ENCODE measurements at regions not wholly inside any gene's neighbourhood (a gene's known extent, or its start where the extent isn't known, plus 50 kb on each side); places are given as distances from the start of the nearest gene placed in this dataset.

DNA sequence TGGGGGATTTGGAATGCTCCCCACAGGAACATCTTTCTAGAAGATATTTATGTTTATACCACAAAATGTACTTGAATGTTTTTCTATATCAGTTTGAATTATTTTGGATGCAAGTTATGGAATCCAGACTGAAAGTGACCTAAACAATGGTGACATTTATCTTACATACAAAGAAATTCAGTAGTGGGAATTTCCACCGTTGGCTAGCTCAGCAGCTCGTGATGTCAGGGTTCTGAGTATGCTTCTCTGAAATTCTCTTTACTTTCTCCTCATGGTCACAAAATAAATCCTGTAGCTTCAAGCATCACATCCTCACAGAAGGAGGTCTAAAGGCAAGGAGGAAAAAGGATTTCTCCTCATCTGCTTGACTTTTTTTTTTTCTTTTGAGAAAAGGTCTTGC is 105.3 kb downstream of the AKAIN1 start:
- DNase-seq: no peak
- intact Hi-C loops (cut with DNase I): no loop called here

GRCh38 chr18:5075297-5075696 is 121.8 kb downstream of the AKAIN1 start:
- intact Hi-C loops (cut with DNase I): loop anchor here (10.0 kb wide), 1 partner anchor 1820 kb away; no protein-coding TSS in a partner anchor
- DNase-seq: no peak

DNA sequence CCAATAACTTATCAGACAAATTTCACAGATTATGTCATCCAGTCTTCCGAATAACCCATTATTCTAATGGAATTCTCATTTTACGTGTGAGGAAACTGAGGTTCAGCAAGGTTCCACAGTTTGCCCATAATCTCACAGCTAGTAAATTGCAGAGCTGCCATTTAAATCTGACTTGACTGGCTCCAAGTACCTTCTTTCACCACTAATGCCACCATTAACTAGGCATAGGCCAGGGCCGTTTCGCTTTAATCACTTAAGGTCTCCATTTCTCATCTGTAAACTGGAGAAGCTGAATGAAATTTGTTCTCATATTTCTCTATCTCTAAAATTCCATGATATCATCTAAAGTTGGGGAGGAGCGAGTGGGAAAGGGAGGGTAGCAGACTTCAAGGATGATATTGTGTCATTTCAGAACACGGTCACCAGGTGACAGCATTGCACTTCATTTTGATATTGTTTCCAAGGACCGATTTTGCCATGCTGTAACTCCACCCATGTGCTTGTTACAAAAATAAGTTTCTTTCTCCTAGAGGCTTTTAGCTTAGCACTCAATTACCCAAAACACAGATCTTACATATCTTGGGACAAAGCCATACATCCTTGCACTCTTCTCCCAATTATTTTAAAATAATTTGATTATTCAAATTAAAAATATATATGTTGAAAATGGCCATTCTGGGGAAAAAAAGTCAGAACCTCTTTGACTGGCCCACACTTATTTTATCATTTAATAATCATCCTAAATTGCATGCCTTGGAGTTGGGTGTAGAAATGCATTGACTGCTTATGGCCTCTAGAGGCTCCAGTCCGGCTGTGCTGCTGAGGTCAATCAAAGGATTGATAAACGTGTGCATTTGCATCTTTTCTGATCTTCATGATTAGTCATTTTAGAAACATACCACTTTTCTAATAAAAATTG is 123.8 kb downstream of the AKAIN1 start:
- DNase-seq: no peak
- intact Hi-C loops (cut with DNase I): loop anchor here (10.0 kb wide), 1 partner anchor 1822 kb away; no protein-coding TSS in a partner anchor

- DNase-seq: no peak
- intact Hi-C loops (cut with DNase I): no loop called here
Measured at GRCh38 chr18:5068851-5069250, 128.2 kb downstream of the AKAIN1 start.

- no peak for DNase-seq
- intact Hi-C loops (cut with DNase I): no loop called here
Measured at GRCh38 chr18:5066380-5066977, 130.6 kb downstream of the AKAIN1 start.

DNA sequence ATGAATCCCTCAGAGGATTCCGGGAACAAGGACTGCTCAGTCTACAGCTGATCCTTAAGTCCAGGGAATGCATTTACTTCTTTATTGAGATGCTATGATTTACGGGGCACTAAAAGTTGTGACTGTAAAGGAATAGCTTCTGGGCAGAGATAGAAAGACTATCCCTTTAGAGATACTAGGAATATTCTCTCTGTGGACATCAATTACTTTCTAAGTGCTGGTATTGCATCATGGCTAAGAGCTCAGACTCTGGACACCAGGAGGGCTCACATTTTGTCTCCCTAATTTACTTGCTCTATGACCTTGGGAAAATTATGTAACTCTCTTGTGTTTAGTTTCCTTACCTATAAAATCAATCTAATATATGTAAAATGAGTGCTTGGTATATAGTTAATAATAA is 131.4 kb downstream of the AKAIN1 start:
- intact Hi-C loops (cut with DNase I): no loop called here
- no peak for DNase-seq

GRCh38 chr18:5064841-5065370 is 132.2 kb downstream of the AKAIN1 start:
- DNase-seq: no peak
- intact Hi-C loops (cut with DNase I): no loop called here

DNA sequence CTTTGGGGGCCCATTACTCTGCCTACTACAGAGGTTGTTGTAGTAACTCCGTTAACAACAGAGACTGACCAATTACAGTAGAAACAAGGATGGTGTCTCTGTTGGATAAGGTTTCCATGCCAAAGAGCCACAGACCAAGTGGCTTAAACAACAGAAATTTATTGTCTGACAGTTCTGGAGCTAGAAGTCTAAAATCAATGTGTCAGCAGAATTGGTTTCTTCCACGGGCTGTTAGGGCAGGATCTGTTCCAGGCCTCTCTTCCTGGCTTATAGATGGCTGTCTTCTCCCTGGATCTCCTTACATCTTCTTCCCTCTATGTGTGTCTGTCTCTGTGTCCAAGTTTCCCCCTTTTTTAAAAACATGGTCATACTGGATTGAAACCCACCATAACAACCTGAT is 135.3 kb downstream of the AKAIN1 start:
- intact Hi-C loops (cut with DNase I): no loop called here
- DNase-seq: no peak

DNA sequence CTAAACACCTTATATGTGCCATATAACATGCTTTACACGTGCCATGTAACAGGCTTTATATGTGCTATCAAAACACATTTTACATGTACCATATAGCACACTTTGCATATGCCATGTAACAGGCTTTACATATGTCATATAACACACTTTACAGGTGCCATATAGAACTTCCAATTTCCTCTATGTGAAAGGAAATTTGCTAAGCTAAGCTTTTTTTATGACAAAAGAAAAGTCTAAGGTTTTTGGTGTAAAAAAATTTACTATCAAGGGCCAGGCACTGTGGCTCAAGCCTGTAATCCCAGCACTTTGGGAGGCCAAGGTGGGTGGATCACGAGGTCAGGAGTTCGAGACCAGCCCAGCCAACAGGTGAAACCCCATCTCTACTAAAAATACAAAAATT is 136.5 kb downstream of the AKAIN1 start:
- intact Hi-C loops (cut with DNase I): no loop called here
- DNase-seq: no peak

- DNase-seq: no peak
- intact Hi-C loops (cut with DNase I): no loop called here
Measured at GRCh38 chr18:5059696-5060032, 137.4 kb downstream of the AKAIN1 start.

GRCh38 chr18:5058768-5059695 is 138.0 kb downstream of the AKAIN1 start:
- intact Hi-C loops (cut with DNase I): no loop called here
- DNase-seq: no peak

DNA sequence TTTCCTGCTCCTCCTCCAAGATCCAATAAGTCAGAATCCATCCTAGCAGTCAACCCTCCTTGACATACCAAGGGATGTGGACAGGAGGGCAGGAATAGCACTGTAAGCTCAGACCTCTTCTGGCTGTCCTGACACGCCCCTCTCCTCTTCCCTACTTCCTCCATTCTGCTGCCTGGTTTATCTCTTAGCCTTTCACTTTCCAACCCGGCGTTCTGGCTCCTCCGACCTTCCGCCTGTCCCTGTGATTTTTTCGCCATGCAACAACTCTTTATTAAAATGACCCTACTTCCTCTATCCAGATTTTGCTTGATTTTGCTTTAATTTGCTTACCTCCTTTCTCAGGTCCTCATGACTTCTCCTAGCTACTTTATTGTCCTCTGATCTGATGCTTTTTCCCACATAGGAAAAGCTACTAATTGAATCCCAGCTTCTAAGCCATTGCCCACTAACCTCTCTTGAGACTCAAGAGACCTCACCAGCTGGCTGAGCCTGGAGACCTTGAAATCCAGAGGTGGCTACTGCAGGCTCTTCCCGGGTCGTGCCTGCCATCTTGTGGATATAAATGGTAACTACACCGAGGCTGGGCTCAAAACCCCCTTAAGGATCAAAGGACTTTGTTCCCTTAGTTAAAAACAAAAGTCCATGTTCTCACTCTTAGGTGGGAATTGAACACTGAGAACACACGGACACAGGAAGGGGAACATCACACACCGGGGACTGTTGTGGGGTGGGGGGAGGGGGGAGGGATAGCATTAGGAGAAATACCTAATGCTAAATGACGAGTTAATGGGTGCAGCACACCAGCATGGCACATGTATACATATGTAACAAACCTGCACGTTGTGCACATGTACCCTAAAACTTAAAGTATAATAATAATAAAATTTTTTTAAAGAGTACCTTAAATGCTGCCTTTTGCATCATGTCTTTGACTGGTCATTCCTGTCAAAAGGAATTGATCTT is 139.4 kb downstream of the AKAIN1 start:
- intact Hi-C loops (cut with DNase I): loop anchor here (2.0 kb wide), 1 partner anchor 951 kb away; no protein-coding TSS in a partner anchor

DNA sequence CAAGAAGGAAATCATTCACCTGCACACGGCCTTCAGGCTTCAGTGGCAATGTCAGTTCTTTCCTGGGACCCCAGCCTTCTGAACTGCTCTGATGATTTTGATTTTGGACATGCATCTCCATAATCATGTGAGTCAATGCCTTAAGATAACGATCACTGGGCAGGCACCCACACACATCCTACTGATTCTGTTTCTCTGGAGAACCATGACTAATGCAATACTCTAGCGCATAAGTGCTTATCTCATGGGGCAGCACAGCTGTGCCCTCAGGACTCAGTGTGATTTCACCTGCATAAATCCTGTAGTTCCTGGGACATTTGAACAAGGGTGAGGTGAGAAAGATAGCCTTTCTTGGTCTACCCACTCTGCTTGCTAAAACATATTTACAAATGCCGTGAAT is 144.6 kb downstream of the AKAIN1 start:
- no peak for DNase-seq
- intact Hi-C loops (cut with DNase I): no loop called here

More for the DNA sequence above, 139.4 kb downstream of the AKAIN1 start:
- DNase-seq: peak; percentile 24 to 95 (median 60)

GRCh38 chr18:5051207-5051606 is 145.8 kb downstream of the AKAIN1 start:
- DNase-seq: no peak
- intact Hi-C loops (cut with DNase I): no loop called here

- DNase-seq: no peak
- intact Hi-C loops (cut with DNase I): no loop called here
Measured at GRCh38 chr18:5049124-5049523, 147.9 kb downstream of the AKAIN1 start.

DNA sequence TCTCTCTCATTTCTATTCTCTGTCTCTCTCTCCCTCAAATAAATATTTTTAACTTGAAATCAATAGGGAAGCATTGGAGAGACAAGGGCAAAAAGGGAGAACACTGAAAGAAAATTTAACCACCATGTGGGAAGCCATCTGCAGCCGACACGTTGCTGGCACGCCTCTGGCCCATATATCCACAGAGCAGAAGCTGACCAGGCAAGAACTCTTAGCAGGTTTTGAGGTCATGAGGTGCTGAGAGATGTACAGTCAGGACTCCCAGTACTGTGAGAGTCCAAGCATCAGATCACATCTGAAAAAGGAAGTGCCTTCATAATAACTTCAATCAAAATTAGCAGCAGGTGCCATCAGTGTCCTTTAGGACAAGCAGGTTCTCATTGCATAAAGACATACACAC is 156.6 kb downstream of the AKAIN1 start:
- DNase-seq: no peak
- intact Hi-C loops (cut with DNase I): no loop called here

DNA sequence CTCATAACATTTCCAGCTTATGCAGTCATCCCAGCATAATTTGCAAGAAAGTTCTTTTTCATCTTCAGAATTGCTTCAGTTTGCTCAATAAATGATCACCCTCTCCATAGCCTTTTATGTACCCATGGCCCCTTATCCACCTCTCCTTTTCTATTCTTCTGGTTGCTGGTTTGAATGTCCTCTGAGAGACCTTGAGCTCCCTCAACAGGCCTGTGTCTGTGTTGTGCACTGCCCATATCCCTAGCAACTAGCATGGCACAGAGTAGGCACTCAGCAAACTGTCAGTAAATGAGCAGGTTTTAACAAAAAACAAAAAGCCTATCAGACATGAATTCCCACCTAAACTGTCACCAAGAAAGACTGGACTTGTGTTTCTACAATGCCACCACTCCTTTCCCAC is 160.5 kb downstream of the AKAIN1 start:
- no peak for DNase-seq
- intact Hi-C loops (cut with DNase I): no loop called here

DNA sequence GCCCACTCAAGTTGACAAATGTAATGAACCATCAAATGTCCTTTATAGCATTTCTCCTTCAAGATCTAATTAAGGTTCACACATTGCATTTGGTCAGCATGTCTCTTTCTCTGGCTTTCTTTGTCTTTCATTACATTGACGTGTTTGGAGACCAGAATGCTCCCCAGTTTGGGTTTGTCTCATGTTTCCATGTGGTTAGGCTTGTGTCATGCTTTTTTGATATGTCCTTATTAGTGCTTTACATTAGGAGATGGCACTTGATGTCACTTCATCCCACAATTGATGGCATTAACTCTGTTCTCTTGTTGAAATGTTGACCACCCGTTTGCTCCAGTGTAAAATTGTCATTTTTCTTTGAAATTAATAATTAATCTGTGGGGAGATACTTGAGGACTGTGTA is 165.8 kb downstream of the AKAIN1 start:
- intact Hi-C loops (cut with DNase I): no loop called here
- DNase-seq: no peak

DNA sequence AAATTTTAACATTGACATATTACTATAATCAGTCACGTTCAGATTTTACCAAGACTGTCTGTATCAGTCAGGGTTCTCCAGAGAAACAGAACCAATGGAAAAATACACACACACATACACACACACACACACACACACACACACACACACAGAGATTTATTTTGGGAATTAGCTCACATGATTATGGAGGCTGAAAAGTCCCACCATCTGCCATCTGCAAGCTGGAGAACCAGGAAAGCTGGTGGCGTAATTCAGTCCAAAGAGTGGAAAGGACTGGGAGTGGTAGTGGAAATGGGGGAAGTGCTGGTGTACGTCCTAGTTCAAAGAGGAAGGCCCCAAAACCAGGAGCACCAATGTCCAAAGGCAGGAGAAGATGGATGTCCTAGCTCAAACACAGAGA is 166.4 kb downstream of the AKAIN1 start:
- DNase-seq: no peak
- intact Hi-C loops (cut with DNase I): no loop called here

DNA sequence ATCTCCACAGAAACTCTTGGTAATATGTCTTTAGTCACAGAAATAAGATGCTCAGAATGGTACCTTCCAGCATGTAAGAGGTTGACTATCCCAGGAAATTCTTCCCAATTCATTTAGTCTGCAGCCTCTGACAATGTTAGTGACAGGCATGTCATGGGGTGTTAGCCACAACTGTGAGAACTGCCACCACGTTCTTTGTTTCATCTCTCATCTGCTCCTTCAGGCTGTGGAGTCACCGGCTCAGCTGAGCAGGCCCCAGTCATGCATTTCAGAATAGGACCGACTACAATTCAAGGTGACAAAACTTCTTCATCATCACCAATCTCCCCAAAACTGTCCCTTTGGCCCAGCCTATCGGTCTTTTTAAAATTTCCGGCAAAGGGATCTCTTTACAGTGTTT is 167.5 kb downstream of the AKAIN1 start:
- DNase-seq: no peak
- intact Hi-C loops (cut with DNase I): no loop called here
